Heart left ventricle (tissue), 16 donors: ENCODE measurements at regions not wholly inside any gene's neighbourhood (a gene's known extent, or its start where the extent isn't known, plus 50 kb on each side); places are given as distances from the start of the nearest gene placed in this dataset.
A peak's percentile ranks its signal among the peaks of the same experiment; 100 is the strongest.

ENCODE experiments used
- ATAC-seq, 4 donors: fragments of 200-7000 bp; cut with Tn5 transposase; one replicate each; pipeline ENCODE4 v1.9.1; 2020 to 2022; ENCODE audit warnings: moderate library complexity in 4 of 4, mild to moderate bottlenecking in 3 of 4, moderate number of reproducible peaks in 1 of 4
- DNase-seq, 5 donors: peaks; one replicate each; pipeline ENCODE4 v3.0.0-alpha.2; 2020
- H3K27ac ChIP-seq, 12 donors: fragments of 200-600 bp; sonication (generic) in 4 of 12; one replicate each; pipeline versions ENCODE4 v1.5.0 to v1.8.0; 2016 to 2022; ENCODE audit warnings: mild to moderate bottlenecking in 2 of 12
- H3K27me3 ChIP-seq, 9 donors: fragments of 200-600 bp; sonication (generic) in 2 of 9; one replicate each; pipeline versions ENCODE4 v1.5.1 to v1.8.0; 2016 to 2022; ENCODE audit warnings: mild to moderate bottlenecking in 3 of 9
- H3K36me3 ChIP-seq, 9 donors: fragments of 200-600 bp; sonication (generic) in 2 of 9; one replicate each; pipeline versions ENCODE4 v1.5.0 to v1.8.0; 2018 to 2022; ENCODE audit warnings: mild to moderate bottlenecking in 2 of 9
- H3K4me1 ChIP-seq, 12 donors: fragments of 200-600 bp; sonication (generic) in 4 of 12; one replicate each; pipeline versions ENCODE4 v1.5.0 to v1.8.0; 2016 to 2022; ENCODE audit warnings: mild to moderate bottlenecking in 3 of 12
- H3K4me3 ChIP-seq, 12 donors: fragments of 200-600 bp; sonication (generic) in 4 of 12; one replicate each; pipeline versions ENCODE4 v1.5.0 to v1.8.0; 2017 to 2022; ENCODE audit warnings: mild to moderate bottlenecking in 9 of 12, moderate library complexity in 4 of 12
- H3K9me3 ChIP-seq, 12 donors: fragments of 200-600 bp; sonication (generic) in 4 of 12; one replicate each; pipeline versions ENCODE4 v1.5.0 to v1.8.0; 2016 to 2022; ENCODE audit warnings: mild to moderate bottlenecking in 1 of 12
- CTCF ChIP-seq, 12 donors: fragments of 200-600 bp; sonication (generic) in 4 of 12; IDR thresholded peaks; one replicate each; pipeline versions ENCODE4 v1.5.0 to v1.8.0; 2018 to 2022; ENCODE audit warnings: antibody characterized with exemption in 12 of 12, mild to moderate bottlenecking in 5 of 12
- POLR2A ChIP-seq, 2 donors: fragments of 450-650 bp; IDR thresholded peaks; one replicate each; pipeline ENCODE4 v1.6.1; 2017; ENCODE audit warnings: antibody characterized with exemption in 2 of 2, mild to moderate bottlenecking in 2 of 2, moderate library complexity in 2 of 2
- WGBS, 4 donors: extraction: QIAGEN DNeasy Blood & Tissue Kit in 2 of 4; methylation state at CpG; one replicate each; pipeline versions ENCODE4 v1.1.5 to v1.1.7; 2013 to 2018; 5-methylcytosine and 5-hydroxymethylcytosine counted together
- intact Hi-C, 10 donors: fragments of 100-400 bp; cut with DNase I; formaldehyde crosslinking; loops; one replicate each; pipeline versions ENCODE4 v1.11.1 to v1.14.2; 2022
- donor health status: ischemic (EF 13 %, LVEDD 7.1; RV severe dilation, severe dysfunction).
- donor health status: healthy with polysubstance abuse.
- donor health status: DM: no; HTN: yes; CAD: no.
- donor health status: DM: no; HTN: no; CAD: no.
- donor health status: ischemic (EF 25% LVEDD 6.9; RV normal size, moderate dysfunction).
- donor health status: ischemic (EF 25% LVEDD 5.7; RV mildly dilated, moderate dysfunction).
- donor health status: healthy.
- donor health status: DM: yes; HTN: yes; CAD: no.
- donor health status: ischemic (EF 35%, LVEDD 5.7; RV mildly dilated, moderate dysfunction).
- donor health status: nonischemic (EF 11% LVEDD 7.7; RV severe dilation, severe dysfunction).
- donor health status: DM: yes; HTN: yes; CAD: no.
- donor health status: PGD.
- donor health status: ischemic (EF 29% LVEDD 5.4; RV normal size, mild dysfunction).
- donor health status: nonischemic (EF 23%, LVEDD 6.1; RV moderate dilation, normal function).

- Histone ChIP-seq H3K4me3 (no peak overlapping the region), H3K9me3 (peaks cover 0 to 10% (median 0%) of the 10 kb centered on the region in 12 donors), H3K27ac (no peak overlapping the region), H3K4me1 (no peaks in the 10 kb centered on the region), H3K36me3 (no peaks in the 10 kb centered on the region), H3K27me3 (no peaks in the 10 kb centered on the region)
- no peak for TF ChIP-seq POLR2A (IDR thresholded peaks at IDR 0.05)
- TF ChIP-seq CTCF (IDR thresholded peaks at IDR 0.05), result no peak
- intact Hi-C loops, result loop anchor here in 1 of 10 donors (10.0 kb wide), 1 partner anchor 264 kb away; no protein-coding TSS in a partner anchor
- no peak for DNase-seq
- ATAC-seq, result no peak
- WGBS, 4 donors, result 65 to 71% (median 67%) methylated on average over 3 of the region's 3 CpGs
These were observed 107.4 kb downstream of the RPS29 start for GRCh38 chr14:49478784-49479183.

GRCh38 chr14:49467091-49467490, 119.1 kb downstream of the RPS29 start:
- Histone ChIP-seq H3K9me3 (peaks cover 0 to 5% (median 0%) of the 10 kb centered on the region in 12 donors), H3K36me3 (no peaks in the 10 kb centered on the region), H3K27ac (no peak overlapping the region), H3K4me1 (peaks cover 0 to 4% (median 0%) of the 10 kb centered on the region in 12 donors), H3K27me3 (no peaks in the 10 kb centered on the region), H3K4me3 (no peak overlapping the region)
- ATAC-seq (no peak), DNase-seq (no peak)
- WGBS, 4 donors, result 81 to 90% (median 84%) methylated on average over 3 of the region's 3 CpGs
- TF ChIP-seq POLR2A (IDR thresholded peaks at IDR 0.05) (no peak), CTCF (IDR thresholded peaks at IDR 0.05) (no peak)
- intact Hi-C loops, result loop anchor here in 1 of 10 donors (10.0 kb wide), 1 partner anchor 358 kb away; no protein-coding TSS in a partner anchor

GRCh38 chr14:49464885-49465284, 121.3 kb downstream of the RPS29 start:
- TF ChIP-seq CTCF (IDR thresholded peaks at IDR 0.05) (no peak), POLR2A (IDR thresholded peaks at IDR 0.05) (no peak)
- Histone ChIP-seq H3K36me3 (no peaks in the 10 kb centered on the region), H3K4me1 (peaks cover 0 to 4% (median 0%) of the 10 kb centered on the region in 12 donors), H3K27me3 (peaks cover 0 to 5% (median 0%) of the 10 kb centered on the region in 9 donors), H3K27ac (no peak overlapping the region), H3K9me3 (peaks cover 0 to 5% (median 0%) of the 10 kb centered on the region in 12 donors), H3K4me3 (no peak overlapping the region)
- no peak for DNase-seq
- 90 to 100% (median 94%) methylated on average over 1 of the region's 1 CpG for WGBS, 4 donors
- ATAC-seq, result no peak
- intact Hi-C loops, result loop anchor here in 1 of 10 donors (10.0 kb wide), 1 partner anchor 360 kb away; no protein-coding TSS in a partner anchor

GRCh38 chr14:49463146-49463545, 123.0 kb downstream of the RPS29 start:
- no peaks in the 10 kb centered on the region for H3K9me3 ChIP-seq
- WGBS, 4 donors, result 93 to 100% (median 98%) methylated on average over 1 of the region's 1 CpG
- DNase-seq (no peak), ATAC-seq (peak in 3 of 4 donors; percentile 30 to 75 (median 68))
- peaks cover 0 to 6% (median 0%) of the 10 kb centered on the region in 9 donors for H3K27me3 ChIP-seq
- no peak overlapping the region for H3K4me3 ChIP-seq
- intact Hi-C loops, result loop anchor here in 1 of 10 donors (10.0 kb wide), 1 partner anchor 362 kb away; no protein-coding TSS in a partner anchor
- TF ChIP-seq POLR2A (IDR thresholded peaks at IDR 0.05) (no peak), CTCF (IDR thresholded peaks at IDR 0.05) (no peak)
- peaks cover 0 to 4% (median 0%) of the 10 kb centered on the region in 12 donors for H3K4me1 ChIP-seq
- no peaks in the 10 kb centered on the region for H3K36me3 ChIP-seq
- no peak overlapping the region for H3K27ac ChIP-seq
